ENCODE measurements at regions not wholly inside any gene's neighbourhood (a gene's known extent, or its start where the extent isn't known, plus 50 kb on each side); places are given as distances from the start of the nearest gene placed in this dataset.

- no peak for TF ChIP-seq EP300 (IDR thresholded peaks at IDR 0.05; ENCODE audit: borderline replicate concordance)
- TF ChIP-seq TCF12 (IDR thresholded peaks at IDR 0.05; ENCODE audit: low read depth): no peak
- TF ChIP-seq REST (IDR thresholded peaks at IDR 0.05; ENCODE audit: low read depth): no peak
- no peak for TF ChIP-seq TAF1 (IDR thresholded peaks at IDR 0.05; ENCODE audit: low read depth)
- TF ChIP-seq RAD21 (IDR thresholded peaks at IDR 0.05; ENCODE audit: low read depth): no peak
- no peak for TF ChIP-seq NFIC (IDR thresholded peaks at IDR 0.05)
These were observed 411.8 kb downstream of the CTTN start for GRCh38 chr11:70810133-70810532.
